Heart left ventricle (tissue), 16 donors: ENCODE measurements at regions not wholly inside any gene's neighbourhood (a gene's known extent, or its start where the extent isn't known, plus 50 kb on each side); places are given as distances from the start of the nearest gene placed in this dataset.

Source experiments
- ATAC-seq, 4 donors: fragments of 200-7000 bp; cut with Tn5 transposase; one replicate each; pipeline ENCODE4 v1.9.1; 2020 to 2022; ENCODE audit warnings: moderate library complexity in 4 of 4, mild to moderate bottlenecking in 3 of 4, moderate number of reproducible peaks in 1 of 4
- DNase-seq, 5 donors: peaks; one replicate each; pipeline ENCODE4 v3.0.0-alpha.2; 2020
- H3K27ac ChIP-seq, 12 donors: fragments of 200-600 bp; sonication (generic) in 4 of 12; one replicate each; pipeline versions ENCODE4 v1.5.0 to v1.8.0; 2016 to 2022; ENCODE audit warnings: mild to moderate bottlenecking in 2 of 12
- H3K27me3 ChIP-seq, 9 donors: fragments of 200-600 bp; sonication (generic) in 2 of 9; one replicate each; pipeline versions ENCODE4 v1.5.1 to v1.8.0; 2016 to 2022; ENCODE audit warnings: mild to moderate bottlenecking in 3 of 9
- H3K36me3 ChIP-seq, 9 donors: fragments of 200-600 bp; sonication (generic) in 2 of 9; one replicate each; pipeline versions ENCODE4 v1.5.0 to v1.8.0; 2018 to 2022; ENCODE audit warnings: mild to moderate bottlenecking in 2 of 9
- H3K4me1 ChIP-seq, 12 donors: fragments of 200-600 bp; sonication (generic) in 4 of 12; one replicate each; pipeline versions ENCODE4 v1.5.0 to v1.8.0; 2016 to 2022; ENCODE audit warnings: mild to moderate bottlenecking in 3 of 12
- H3K4me3 ChIP-seq, 12 donors: fragments of 200-600 bp; sonication (generic) in 4 of 12; one replicate each; pipeline versions ENCODE4 v1.5.0 to v1.8.0; 2017 to 2022; ENCODE audit warnings: mild to moderate bottlenecking in 9 of 12, moderate library complexity in 4 of 12
- H3K9me3 ChIP-seq, 12 donors: fragments of 200-600 bp; sonication (generic) in 4 of 12; one replicate each; pipeline versions ENCODE4 v1.5.0 to v1.8.0; 2016 to 2022; ENCODE audit warnings: mild to moderate bottlenecking in 1 of 12
- CTCF ChIP-seq, 12 donors: fragments of 200-600 bp; sonication (generic) in 4 of 12; IDR thresholded peaks; one replicate each; pipeline versions ENCODE4 v1.5.0 to v1.8.0; 2018 to 2022; ENCODE audit warnings: antibody characterized with exemption in 12 of 12, mild to moderate bottlenecking in 5 of 12
- POLR2A ChIP-seq, 2 donors: fragments of 450-650 bp; IDR thresholded peaks; one replicate each; pipeline ENCODE4 v1.6.1; 2017; ENCODE audit warnings: antibody characterized with exemption in 2 of 2, mild to moderate bottlenecking in 2 of 2, moderate library complexity in 2 of 2
- WGBS, 4 donors: extraction: QIAGEN DNeasy Blood & Tissue Kit in 2 of 4; methylation state at CpG; one replicate each; pipeline versions ENCODE4 v1.1.5 to v1.1.7; 2013 to 2018; 5-methylcytosine and 5-hydroxymethylcytosine counted together
- intact Hi-C, 10 donors: fragments of 100-400 bp; cut with DNase I; formaldehyde crosslinking; loops; one replicate each; pipeline versions ENCODE4 v1.11.1 to v1.14.2; 2022
- donor health status: ischemic (EF 13 %, LVEDD 7.1; RV severe dilation, severe dysfunction).
- donor health status: healthy with polysubstance abuse.
- donor health status: DM: no; HTN: yes; CAD: no.
- donor health status: DM: no; HTN: no; CAD: no.
- donor health status: ischemic (EF 25% LVEDD 6.9; RV normal size, moderate dysfunction).
- donor health status: ischemic (EF 25% LVEDD 5.7; RV mildly dilated, moderate dysfunction).
- donor health status: healthy.
- donor health status: DM: yes; HTN: yes; CAD: no.
- donor health status: ischemic (EF 35%, LVEDD 5.7; RV mildly dilated, moderate dysfunction).
- donor health status: nonischemic (EF 11% LVEDD 7.7; RV severe dilation, severe dysfunction).
- donor health status: DM: yes; HTN: yes; CAD: no.
- donor health status: PGD.
- donor health status: ischemic (EF 29% LVEDD 5.4; RV normal size, mild dysfunction).
- donor health status: nonischemic (EF 23%, LVEDD 6.1; RV moderate dilation, normal function).

DNA sequence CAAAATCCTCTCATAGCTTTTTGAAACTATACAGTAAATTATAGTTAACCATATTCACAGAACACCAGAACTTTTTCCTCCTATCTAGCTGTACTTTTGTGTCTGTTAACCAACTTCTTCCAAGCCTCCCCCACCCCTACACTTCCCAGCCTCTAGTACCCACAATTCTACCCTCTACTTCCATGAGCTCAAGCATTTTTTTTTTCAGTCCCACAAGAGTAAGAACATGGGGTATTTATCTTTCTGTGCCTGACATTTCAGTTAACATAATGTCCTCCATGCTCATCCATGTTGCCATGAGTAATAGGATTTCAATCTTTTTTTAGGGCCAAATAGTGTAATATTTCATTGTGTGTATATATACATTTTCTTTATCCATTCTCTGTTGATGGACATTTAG lies 128.3 kb upstream of the MAN2A1 start:
- DNase-seq (no peak), ATAC-seq (no peak)
- intact Hi-C loops = no loop called here
- Histone ChIP-seq H3K36me3 (no peaks in the 10 kb centered on the region), H3K4me3 (no peak overlapping the region), H3K27ac (no peak overlapping the region), H3K4me1 (no peaks in the 10 kb centered on the region), H3K9me3 (no peaks in the 10 kb centered on the region), H3K27me3 (no peaks in the 10 kb centered on the region)
- TF ChIP-seq POLR2A (IDR thresholded peaks at IDR 0.05) (no peak), CTCF (IDR thresholded peaks at IDR 0.05) (no peak)

GRCh38 chr5:109560554-109560953 lies 129.2 kb upstream of the MAN2A1 start:
- Histone ChIP-seq H3K27ac (no peak overlapping the region), H3K4me1 (no peaks in the 10 kb centered on the region), H3K36me3 (no peaks in the 10 kb centered on the region), H3K27me3 (no peaks in the 10 kb centered on the region), H3K4me3 (no peak overlapping the region), H3K9me3 (no peaks in the 10 kb centered on the region)
- ATAC-seq (no peak), DNase-seq (no peak)
- TF ChIP-seq CTCF (IDR thresholded peaks at IDR 0.05) (no peak), POLR2A (IDR thresholded peaks at IDR 0.05) (no peak)
- 86 to 96% (median 93%) methylated on average over 7 of the region's 7 CpGs for WGBS, 4 donors
- intact Hi-C loops = no loop called here

DNA sequence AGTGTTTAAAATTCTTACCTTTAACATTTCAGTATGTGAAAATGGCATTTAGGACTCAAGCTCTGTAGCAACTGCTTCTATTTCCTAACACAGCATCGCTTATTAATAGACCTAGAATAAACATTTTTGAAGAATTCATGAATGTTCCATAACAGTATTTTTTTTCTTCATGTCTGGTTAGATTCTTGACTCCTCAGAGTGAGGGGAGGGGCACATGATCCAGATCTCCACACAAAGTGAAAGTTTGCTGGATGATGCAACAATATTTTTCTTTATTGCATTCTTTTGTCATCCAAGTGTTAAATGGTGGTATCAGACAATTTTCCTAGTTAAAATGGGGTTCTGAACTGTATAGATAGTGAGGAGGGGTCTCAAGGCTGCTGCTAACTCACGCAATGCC lies 130.8 kb upstream of the MAN2A1 start:
- Histone ChIP-seq H3K36me3 (no peaks in the 10 kb centered on the region), H3K4me1 (no peaks in the 10 kb centered on the region), H3K27ac (no peak overlapping the region), H3K4me3 (no peak overlapping the region), H3K9me3 (peaks cover 0 to 9% (median 0%) of the 10 kb centered on the region in 12 donors), H3K27me3 (no peaks in the 10 kb centered on the region)
- WGBS, 4 donors = 91 to 96% (median 93%) methylated on average over 2 of the region's 2 CpGs
- no peak for DNase-seq
- intact Hi-C loops = no loop called here
- ATAC-seq = no peak
- TF ChIP-seq CTCF (IDR thresholded peaks at IDR 0.05) = no peak
- no peak for TF ChIP-seq POLR2A (IDR thresholded peaks at IDR 0.05)

DNA sequence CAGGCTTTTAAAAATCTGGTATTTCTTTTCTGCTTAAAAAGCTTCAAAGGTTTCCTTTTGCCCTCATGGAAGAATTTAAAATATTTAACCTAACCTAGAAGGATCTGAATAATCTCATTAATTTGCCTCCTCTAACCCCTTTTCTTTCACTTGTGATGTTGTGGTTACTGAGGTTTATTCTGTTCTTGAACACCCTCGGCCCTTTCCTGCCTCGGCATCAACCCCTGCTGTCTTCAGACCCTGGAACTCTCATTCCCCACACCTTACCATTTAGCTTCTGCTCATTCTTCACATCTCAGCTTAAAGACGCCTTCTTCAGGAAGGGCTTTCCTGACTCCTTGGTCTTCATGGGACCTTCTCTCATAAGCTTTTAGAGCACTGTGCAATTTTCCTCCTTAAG lies 131.4 kb upstream of the MAN2A1 start:
- H3K4me1 ChIP-seq = no peaks in the 10 kb centered on the region
- no peak for TF ChIP-seq CTCF (IDR thresholded peaks at IDR 0.05)
- no peak for TF ChIP-seq POLR2A (IDR thresholded peaks at IDR 0.05)
- ATAC-seq (no peak), DNase-seq (no peak)
- H3K9me3 ChIP-seq = peaks cover 0 to 10% (median 0%) of the 10 kb centered on the region in 12 donors
- H3K36me3 ChIP-seq = no peaks in the 10 kb centered on the region
- H3K4me3 ChIP-seq = no peak overlapping the region
- H3K27me3 ChIP-seq = no peaks in the 10 kb centered on the region
- intact Hi-C loops = no loop called here
- no peak overlapping the region for H3K27ac ChIP-seq
- 73 to 84% (median 76%) methylated on average over 3 of the region's 3 CpGs for WGBS, 4 donors
